Peyer's patch (tissue), 4 donors: ENCODE measurements at regions not wholly inside any gene's neighbourhood (a gene's known extent, or its start where the extent isn't known, plus 50 kb on each side); places are given as distances from the start of the nearest gene placed in this dataset.
A peak's percentile ranks its signal among the peaks of the same experiment; 100 is the strongest.

Experiments used
- DNase-seq, 3 donors: peaks; one replicate each; pipeline ENCODE4 v3.0.0-alpha.2; 2017 to 2019
- H3K27ac ChIP-seq, 4 donors: fragments of 200-600 bp; sonication (generic); one replicate each; pipeline ENCODE4 v1.5.1; 2016 to 2019
- H3K27me3 ChIP-seq, 2 donors: fragments of 200-600 bp; sonication (generic); one replicate each; pipeline ENCODE4 v1.5.1; 2019
- H3K36me3 ChIP-seq, 3 donors: fragments of 200-600 bp; sonication (generic); one replicate each; pipeline ENCODE4 v1.5.1; 2016 to 2019
- H3K4me1 ChIP-seq, 4 donors: fragments of 200-600 bp; sonication (generic); one replicate each; pipeline ENCODE4 v1.5.1; 2016 to 2019
- H3K4me3 ChIP-seq, 4 donors: fragments of 200-600 bp; sonication (generic); 1 replicate in 3 of 4; 2 replicates in 1 of 4; pipeline ENCODE4 v1.5.1; 2016 to 2019; ENCODE audit warnings: mild to moderate bottlenecking in 1 of 4
- H3K9me3 ChIP-seq, 4 donors: fragments of 200-600 bp; sonication (generic); one replicate each; pipeline ENCODE4 v1.5.1; 2016 to 2019; ENCODE audit warnings: mild to moderate bottlenecking in 1 of 4
- CTCF ChIP-seq, 6 experiments: fragments of 450-650 bp in 4 of 6; fragments of 200-600 bp in 2 of 6; sonication (generic) in 1 of 6; IDR thresholded peaks; one replicate each; pipeline ENCODE4 v1.5.1; 2017 to 2019; ENCODE audit warnings: antibody characterized with exemption in 6 of 6, mild to moderate bottlenecking in 3 of 6, moderate library complexity in 1 of 6
- POLR2A ChIP-seq, 2 donors: fragments of 450-650 bp; IDR thresholded peaks; one replicate each; pipeline ENCODE4 v1.5.1; 2017; ENCODE audit warnings: antibody characterized with exemption in 2 of 2, mild to moderate bottlenecking in 2 of 2, moderate library complexity in 2 of 2

- no peaks in the 10 kb centered on the region for H3K27me3 ChIP-seq
- H3K4me3 ChIP-seq: no peak overlapping the region
- H3K27ac ChIP-seq: peak overlapping the region in 2 of 4 donors; percentile 36 to 66
- peaks cover 0 to 62% (median 8%) of the 10 kb centered on the region in 4 donors for H3K4me1 ChIP-seq
- TF ChIP-seq POLR2A (IDR thresholded peaks at IDR 0.05) (no peak), CTCF (IDR thresholded peaks at IDR 0.05) (no peak)
- H3K9me3 ChIP-seq: no peaks in the 10 kb centered on the region
- no peaks in the 10 kb centered on the region for H3K36me3 ChIP-seq
- no peak for DNase-seq
Observed at GRCh38 chr20:23162887-23163286, 76.8 kb upstream of the CD93 start.

GRCh38 chr20:23161968-23162696, 76.0 kb upstream of the CD93 start:
- peak overlapping the region in 2 of 4 donors; percentile 66 to 69 for H3K27ac ChIP-seq
- DNase-seq: peak; percentile 28 to 96 (median 91)
- no peaks in the 10 kb centered on the region for H3K36me3 ChIP-seq
- H3K4me1 ChIP-seq: peaks cover 0 to 62% (median 8%) of the 10 kb centered on the region in 4 donors
- no peaks in the 10 kb centered on the region for H3K27me3 ChIP-seq
- H3K4me3 ChIP-seq: no peak overlapping the region
- TF ChIP-seq CTCF (IDR thresholded peaks at IDR 0.05): no peak
- TF ChIP-seq POLR2A (IDR thresholded peaks at IDR 0.05): no peak
- no peaks in the 10 kb centered on the region for H3K9me3 ChIP-seq

GRCh38 chr20:23161244-23161891, 75.2 kb upstream of the CD93 start:
- H3K4me3 ChIP-seq: no peak overlapping the region
- TF ChIP-seq POLR2A (IDR thresholded peaks at IDR 0.05) (no peak), CTCF (IDR thresholded peaks at IDR 0.05) (no peak)
- H3K27me3 ChIP-seq: no peaks in the 10 kb centered on the region
- peak in 1 of 3 donors; percentile 52 for DNase-seq
- H3K4me1 ChIP-seq: peaks cover 0 to 66% (median 8%) of the 10 kb centered on the region in 4 donors
- H3K27ac ChIP-seq: peak overlapping the region in 2 of 4 donors; percentile 66 to 69
- H3K9me3 ChIP-seq: no peaks in the 10 kb centered on the region
- H3K36me3 ChIP-seq: no peaks in the 10 kb centered on the region

GRCh38 chr20:23160536-23161243, 74.6 kb upstream of the CD93 start:
- H3K4me3 ChIP-seq: no peak overlapping the region
- TF ChIP-seq CTCF (IDR thresholded peaks at IDR 0.05) (no peak), POLR2A (IDR thresholded peaks at IDR 0.05) (no peak)
- H3K36me3 ChIP-seq: no peaks in the 10 kb centered on the region
- H3K27me3 ChIP-seq: no peaks in the 10 kb centered on the region
- no peaks in the 10 kb centered on the region for H3K9me3 ChIP-seq
- peaks cover 0 to 73% (median 8%) of the 10 kb centered on the region in 4 donors for H3K4me1 ChIP-seq
- DNase-seq: no peak
- H3K27ac ChIP-seq: peak overlapping the region in 2 of 4 donors; percentile 58 to 67

- DNase-seq: no peak
- Histone ChIP-seq H3K4me3 (no peak overlapping the region), H3K4me1 (peaks cover 0 to 68% (median 8%) of the 10 kb centered on the region in 4 donors), H3K9me3 (no peaks in the 10 kb centered on the region), H3K27me3 (no peaks in the 10 kb centered on the region), H3K36me3 (no peaks in the 10 kb centered on the region), H3K27ac (peak overlapping the region in 2 of 4 donors; percentile 58 to 67)
- TF ChIP-seq POLR2A (IDR thresholded peaks at IDR 0.05) (no peak), CTCF (IDR thresholded peaks at IDR 0.05) (no peak)
Observed at GRCh38 chr20:23159947-23160318, 73.8 kb upstream of the CD93 start.
